Neural crest cell (in vitro differentiated cells): ENCODE measurements at regions not wholly inside any gene's neighbourhood (a gene's known extent, or its start where the extent isn't known, plus 50 kb on each side); places are given as distances from the start of the nearest gene placed in this dataset.

Source experiments
- DNase-seq: peaks from one replicate; pipeline ENCODE4 v3.0.0; 2021; ENCODE audit warnings: low read depth, mixed read lengths, low spot score
- H3K27ac Mint-ChIP-seq: one replicate; pipeline ENCODE4 v1.8.0; 2021; ENCODE audit warnings: mild to moderate bottlenecking, mixed read lengths; ENCODE audit not compliant: unreplicated experiment
- H3K27me3 Mint-ChIP-seq: 2 replicates; pipeline ENCODE4 v1.8.0; 2021; ENCODE audit warnings: low read depth, mild to moderate bottlenecking, mixed read lengths
- H3K36me3 Mint-ChIP-seq: 2 replicates; pipeline ENCODE4 v1.8.0; 2021; ENCODE audit warnings: low read depth, mild to moderate bottlenecking, mixed read lengths
- H3K4me1 Mint-ChIP-seq: 2 replicates; pipeline ENCODE4 v1.8.0; 2021; ENCODE audit warnings: mixed read lengths
- H3K4me3 Mint-ChIP-seq: one replicate; pipeline ENCODE4 v1.8.0; 2021; ENCODE audit warnings: mild to moderate bottlenecking, mixed read lengths
- H3K9me3 Mint-ChIP-seq: 2 replicates; pipeline ENCODE4 v1.8.0; 2021; ENCODE audit warnings: mixed read lengths
- CTCF ChIP-seq: fragments of 200-600 bp; sonication (generic); conservative IDR thresholded peaks from 2 replicates; pipeline ENCODE4 v1.5.0; 2021; ENCODE audit warnings: antibody characterized with exemption, mild to moderate bottlenecking

- H3K27ac Mint-ChIP-seq = no peak overlapping the region
- H3K4me3 Mint-ChIP-seq = no peak overlapping the region
- TF ChIP-seq CTCF = no peak
- no peaks in the 10 kb centered on the region for H3K27me3 Mint-ChIP-seq
- no peaks in the 10 kb centered on the region for H3K36me3 Mint-ChIP-seq
- no peak for DNase-seq
- peaks cover 4% of the 10 kb centered on the region for H3K9me3 Mint-ChIP-seq
- H3K4me1 Mint-ChIP-seq = peaks cover 22% of the 10 kb centered on the region
These were observed 421.3 kb downstream of the BCOR start for GRCh38 chrX:39676434-39676833.

- H3K27ac Mint-ChIP-seq = peak overlapping the region; percentile 80
- peak overlapping the region; percentile 41 for H3K4me3 Mint-ChIP-seq
- no peak for TF ChIP-seq CTCF
- H3K27me3 Mint-ChIP-seq = no peaks in the 10 kb centered on the region
- no peak for DNase-seq
- peaks cover 4% of the 10 kb centered on the region for H3K9me3 Mint-ChIP-seq
- H3K36me3 Mint-ChIP-seq = no peaks in the 10 kb centered on the region
- peaks cover 26% of the 10 kb centered on the region for H3K4me1 Mint-ChIP-seq
These were observed 420.2 kb downstream of the BCOR start for GRCh38 chrX:39677585-39677977.

GRCh38 chrX:39677978-39678791 lies 419.6 kb downstream of the BCOR start:
- H3K27me3 Mint-ChIP-seq = no peaks in the 10 kb centered on the region
- TF ChIP-seq CTCF = no peak
- H3K27ac Mint-ChIP-seq = peak overlapping the region; percentile 80
- H3K4me1 Mint-ChIP-seq = peaks cover 31% of the 10 kb centered on the region
- DNase-seq = peak; percentile 30
- peaks cover 7% of the 10 kb centered on the region for H3K9me3 Mint-ChIP-seq
- no peaks in the 10 kb centered on the region for H3K36me3 Mint-ChIP-seq
- H3K4me3 Mint-ChIP-seq = peak overlapping the region; percentile 41

GRCh38 chrX:39678914-39679313 lies 418.8 kb downstream of the BCOR start:
- Mint-ChIP-seq H3K36me3 (no peaks in the 10 kb centered on the region), H3K4me3 (peak overlapping the region; percentile 41), H3K27me3 (no peaks in the 10 kb centered on the region), H3K27ac (no peak overlapping the region), H3K9me3 (peaks cover 7% of the 10 kb centered on the region), H3K4me1 (peaks cover 30% of the 10 kb centered on the region)
- TF ChIP-seq CTCF = no peak
- DNase-seq = no peak

- H3K4me1 Mint-ChIP-seq = peaks cover 28% of the 10 kb centered on the region
- no peak for TF ChIP-seq CTCF
- no peaks in the 10 kb centered on the region for H3K27me3 Mint-ChIP-seq
- H3K27ac Mint-ChIP-seq = no peak overlapping the region
- H3K9me3 Mint-ChIP-seq = peaks cover 7% of the 10 kb centered on the region
- no peak overlapping the region for H3K4me3 Mint-ChIP-seq
- H3K36me3 Mint-ChIP-seq = no peaks in the 10 kb centered on the region
- no peak for DNase-seq
These were observed 418.1 kb downstream of the BCOR start for GRCh38 chrX:39679497-39680157.
